ENCODE measurements at regions not wholly inside any gene's neighbourhood (a gene's known extent, or its start where the extent isn't known, plus 50 kb on each side); places are given as distances from the start of the nearest gene placed in this dataset.

DNA sequence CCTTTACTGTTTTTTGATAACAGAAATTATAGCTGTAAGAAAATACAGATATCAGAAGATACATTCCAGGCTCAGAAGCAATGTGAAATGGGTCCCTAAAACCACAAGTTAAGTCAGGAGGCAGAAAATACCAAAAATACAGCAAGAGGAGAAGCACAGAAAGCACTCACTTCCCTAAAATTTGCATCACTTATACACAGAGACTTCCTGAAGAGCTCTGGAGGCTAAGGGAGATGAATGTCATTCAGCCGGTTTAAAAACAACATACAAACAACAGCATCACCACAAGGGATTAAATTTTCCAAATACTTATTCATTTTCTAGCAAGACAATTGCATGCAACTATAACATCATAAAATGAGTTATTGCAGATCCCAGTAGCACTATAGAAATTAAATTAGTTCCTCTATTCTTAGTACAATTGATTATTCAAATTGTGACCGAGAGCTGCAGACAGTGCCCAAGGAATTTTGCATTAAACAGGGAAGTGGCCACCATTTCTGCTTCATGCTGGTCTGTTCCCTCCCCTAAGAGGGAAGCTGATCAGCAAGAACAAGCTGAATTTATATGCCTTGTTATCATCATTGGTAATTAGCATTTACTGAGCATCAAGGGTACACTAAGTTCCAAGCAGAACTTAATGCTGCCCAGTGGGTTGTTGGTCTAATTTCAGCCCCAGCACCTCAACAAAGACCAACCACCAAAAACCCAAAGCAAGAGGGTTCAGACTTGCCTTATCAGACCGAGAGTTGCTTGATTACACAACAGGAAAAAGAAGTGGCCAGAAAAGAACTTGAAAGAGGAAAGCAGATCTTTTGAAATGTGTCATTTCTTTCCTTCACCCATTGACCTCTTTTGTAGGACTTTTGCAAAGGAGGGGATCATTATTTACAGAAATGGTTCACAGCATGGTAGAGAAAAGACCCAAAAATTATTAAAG, 140.7 kb downstream of the KCTD12 start:
- DNase-seq: no peak

DNA sequence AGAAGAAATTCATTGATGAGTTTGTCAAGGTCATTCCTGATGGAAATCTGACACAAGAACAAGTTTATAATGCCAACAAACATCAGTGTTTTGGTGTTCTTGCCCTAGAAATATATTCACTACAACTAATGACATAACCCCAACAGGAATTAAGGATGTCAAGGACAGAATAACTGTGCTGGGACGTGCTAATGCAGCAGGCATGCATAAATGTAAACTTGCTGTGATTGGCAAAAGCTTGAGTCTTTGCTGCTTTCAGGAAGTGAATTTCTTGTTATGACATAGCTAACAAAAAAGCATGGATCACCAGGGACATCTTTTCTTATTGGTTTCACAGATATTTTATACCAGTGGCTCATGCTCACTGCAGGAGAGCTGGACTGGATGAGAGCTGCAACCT, 144.6 kb downstream of the KCTD12 start:
- no peak for DNase-seq

DNA sequence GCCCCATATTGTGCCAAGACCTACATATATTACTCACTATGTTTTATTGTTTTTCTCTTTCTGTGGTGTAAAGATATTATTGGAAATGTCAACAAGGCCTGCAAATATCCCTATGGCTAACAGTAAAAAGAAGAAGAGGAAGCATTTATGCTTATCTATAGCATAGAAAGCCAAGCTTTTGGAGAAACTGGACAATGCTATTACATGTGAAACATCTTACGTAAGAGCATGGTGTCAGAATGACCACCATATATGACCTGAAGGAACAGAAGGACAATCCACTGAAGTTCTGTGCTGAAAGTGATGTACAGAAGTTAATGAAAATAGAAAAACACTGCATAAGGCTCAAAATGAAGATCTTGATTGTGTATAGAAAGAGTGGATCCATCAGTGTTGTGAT, 145.2 kb downstream of the KCTD12 start:
- DNase-seq: no peak

DNA sequence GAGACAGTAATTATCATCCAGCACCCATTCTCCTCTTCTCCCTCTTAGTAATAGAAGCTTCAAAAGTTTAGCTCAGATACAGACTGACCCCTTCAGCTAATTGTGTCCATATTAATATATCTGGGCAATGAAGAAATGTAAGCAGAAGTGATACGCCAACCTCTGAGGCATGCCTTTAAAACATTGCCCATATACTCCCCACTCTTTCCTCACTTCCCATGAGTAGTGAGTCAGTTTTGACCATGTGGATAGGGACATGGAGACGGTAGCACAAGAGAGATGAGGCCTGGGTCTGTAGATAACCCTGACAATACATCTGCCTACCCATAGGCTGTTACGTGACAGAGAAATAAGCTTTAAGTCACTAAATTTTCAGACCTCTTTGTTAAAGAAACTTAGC, 147.6 kb downstream of the KCTD12 start:
- DNase-seq: no peak

DNA sequence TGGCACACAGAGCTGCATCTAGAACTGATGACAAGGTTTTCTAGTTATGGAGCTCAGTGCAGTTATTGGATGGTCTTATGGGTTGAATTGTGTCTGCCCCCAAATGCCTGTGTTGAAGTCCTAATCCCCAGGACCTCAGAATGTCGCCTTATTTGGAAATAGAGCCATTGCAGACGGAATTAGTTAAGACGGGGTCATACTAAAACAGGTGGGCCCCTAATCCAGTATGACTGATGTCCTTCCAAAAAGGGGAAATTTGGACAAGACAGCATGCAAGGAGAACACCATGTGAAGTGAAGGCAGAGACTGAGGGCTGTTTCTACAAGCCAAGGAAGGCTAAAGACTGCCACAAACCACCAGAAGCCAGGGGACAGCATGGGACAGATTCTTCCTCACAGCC, 148.7 kb downstream of the KCTD12 start:
- no peak for DNase-seq

DNA sequence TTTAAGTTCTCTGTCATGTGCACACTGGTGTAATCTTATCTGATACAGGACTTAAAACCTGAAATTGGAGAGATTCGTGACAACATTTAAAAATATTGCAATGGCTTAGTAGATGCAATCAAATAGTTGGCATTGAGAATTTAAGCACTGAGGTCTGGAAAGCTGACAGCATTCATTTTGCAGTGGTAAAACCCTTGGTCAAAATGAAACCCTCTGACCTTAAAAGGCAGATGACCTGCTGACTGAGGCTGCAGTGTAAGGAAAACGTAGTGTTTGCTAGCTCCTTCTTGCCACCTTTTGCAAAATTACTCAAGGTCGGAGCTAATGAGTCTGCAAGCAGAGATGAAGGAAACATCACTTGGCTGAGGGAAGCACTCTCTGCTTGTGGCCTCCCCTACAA, 150.6 kb downstream of the KCTD12 start:
- DNase-seq: no peak

DNA sequence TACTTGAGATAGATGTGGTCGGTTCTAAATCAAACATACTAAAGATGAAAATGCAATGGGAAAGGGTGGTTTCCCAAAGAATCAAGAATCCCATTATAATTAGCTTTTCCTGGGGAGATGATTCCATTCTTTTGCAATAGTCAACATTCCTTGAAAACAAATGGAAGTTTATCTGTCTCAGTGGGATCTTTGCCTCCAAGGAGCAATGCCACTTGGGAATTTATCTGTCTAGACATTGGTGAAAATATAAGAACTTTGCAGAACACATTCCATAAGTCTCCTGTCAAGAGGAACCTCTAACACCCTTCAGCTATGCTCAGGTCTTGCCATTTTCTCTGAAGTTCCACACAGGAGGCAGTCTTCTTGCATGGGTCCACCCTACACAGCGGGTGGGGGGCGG, 152.5 kb downstream of the KCTD12 start:
- no peak for DNase-seq

DNA sequence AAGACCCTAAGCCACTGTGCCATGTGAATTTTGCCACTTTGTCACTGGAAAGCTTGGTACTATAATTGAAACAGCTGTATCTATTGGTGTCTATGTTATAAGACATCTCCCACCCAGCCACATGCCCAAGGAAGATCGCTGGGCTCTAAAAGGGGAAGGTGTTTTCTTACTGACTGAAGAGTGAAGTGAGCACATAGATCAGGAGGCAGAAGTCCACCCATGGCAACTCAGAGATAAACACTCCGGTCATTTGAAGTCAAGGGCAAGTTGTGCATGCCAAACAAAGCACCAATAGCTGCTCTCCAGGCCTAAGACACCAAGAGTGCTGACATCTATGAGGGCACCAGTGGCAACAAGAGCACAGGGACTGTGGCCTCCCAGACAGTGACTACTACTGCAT, 153.8 kb downstream of the KCTD12 start:
- DNase-seq: no peak

DNA sequence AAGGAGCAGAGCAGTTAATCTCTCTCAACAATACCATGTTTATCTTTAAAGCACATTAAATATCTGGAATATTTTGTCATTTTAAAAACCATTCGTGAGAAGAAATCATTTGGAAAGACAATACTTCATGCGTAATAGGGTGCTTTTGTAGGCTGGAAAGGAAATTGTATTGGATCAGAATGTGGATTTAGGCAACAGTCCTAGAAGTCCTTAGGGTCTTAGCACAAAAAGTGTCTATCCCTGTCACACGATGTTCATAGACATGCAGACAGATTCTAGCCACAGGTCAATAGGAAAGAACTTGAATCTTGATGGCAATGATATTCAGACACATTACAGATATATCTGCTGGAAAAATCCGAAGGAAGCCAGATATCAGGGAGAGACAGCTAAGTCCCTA, 156.0 kb downstream of the KCTD12 start:
- DNase-seq: no peak

DNA sequence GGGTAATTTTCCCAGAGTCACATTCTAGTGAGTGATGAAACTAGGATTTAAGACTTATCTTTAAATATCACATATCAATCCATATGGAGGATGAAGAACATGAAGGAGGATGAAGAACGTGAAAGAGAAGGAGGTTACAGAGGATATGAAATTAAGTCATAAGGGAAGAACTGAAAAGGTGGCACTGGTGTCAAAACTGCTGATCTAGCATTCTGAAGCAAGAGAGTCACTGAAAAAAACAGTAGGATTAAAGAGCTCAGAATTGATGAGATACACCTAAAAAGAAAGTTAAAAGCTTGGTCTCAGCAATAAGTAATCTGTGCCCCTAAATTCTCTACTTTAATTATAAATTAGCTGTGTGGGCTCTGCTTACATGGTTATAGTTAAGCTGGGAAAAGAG, 156.5 kb downstream of the KCTD12 start:
- DNase-seq: no peak

DNA sequence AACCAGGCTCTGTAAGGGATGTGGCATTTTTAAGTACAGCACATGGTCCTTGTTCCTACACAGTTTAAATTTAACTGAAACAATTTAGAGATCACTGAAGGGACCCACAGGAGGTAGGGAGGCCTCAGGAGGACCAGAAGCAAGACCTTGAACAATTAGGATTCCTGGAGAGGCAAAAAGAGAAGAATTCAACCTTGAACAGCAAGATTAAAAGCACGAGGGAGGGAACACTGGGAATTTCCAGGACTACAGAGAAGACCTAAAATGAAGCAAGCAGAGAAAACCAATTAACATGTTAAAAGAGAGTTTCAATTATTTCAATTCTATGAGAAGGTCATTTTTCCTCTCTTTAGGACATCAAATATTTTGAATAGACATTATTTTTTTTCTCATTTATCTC, 160.3 kb downstream of the KCTD12 start:
- DNase-seq: no peak

DNA sequence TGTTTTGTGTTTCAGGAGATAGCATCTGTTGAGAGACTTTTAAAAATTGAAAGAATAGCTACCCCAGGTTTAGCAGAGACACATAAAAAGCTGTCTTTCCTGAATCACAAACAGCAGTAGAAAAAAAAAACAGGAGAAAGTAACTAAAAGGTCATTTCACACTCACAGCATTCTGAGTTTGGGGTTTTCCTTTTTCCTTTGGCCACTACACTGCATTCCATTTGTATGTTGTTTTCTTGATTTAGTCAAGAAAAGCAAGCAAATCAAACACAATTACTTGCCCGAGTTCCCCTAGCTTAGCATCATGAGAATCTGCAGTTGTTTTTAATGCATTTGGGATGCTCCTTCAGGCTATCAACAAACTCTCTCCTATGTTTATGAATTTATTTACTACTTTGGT, 161.0 kb downstream of the KCTD12 start:
- DNase-seq: no peak

DNA sequence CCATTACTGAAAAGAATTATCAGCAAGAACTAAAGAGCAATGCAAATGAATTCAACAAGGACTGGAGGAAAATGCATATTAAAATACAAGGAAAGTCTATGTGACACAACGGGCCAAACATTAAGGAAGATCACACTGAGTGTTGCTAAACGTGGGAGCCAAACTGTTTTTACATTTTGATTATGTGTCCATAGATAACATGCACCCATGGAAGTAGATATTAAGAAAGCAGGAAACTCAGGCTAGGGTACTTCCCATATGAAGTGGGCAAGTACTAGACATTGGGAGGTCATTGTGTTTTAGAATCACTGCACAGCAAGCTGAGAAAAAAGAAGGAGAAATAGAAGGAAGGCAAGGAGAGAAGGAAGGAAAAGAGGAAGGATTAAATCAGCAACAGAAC, 161.8 kb downstream of the KCTD12 start:
- no peak for DNase-seq

DNA sequence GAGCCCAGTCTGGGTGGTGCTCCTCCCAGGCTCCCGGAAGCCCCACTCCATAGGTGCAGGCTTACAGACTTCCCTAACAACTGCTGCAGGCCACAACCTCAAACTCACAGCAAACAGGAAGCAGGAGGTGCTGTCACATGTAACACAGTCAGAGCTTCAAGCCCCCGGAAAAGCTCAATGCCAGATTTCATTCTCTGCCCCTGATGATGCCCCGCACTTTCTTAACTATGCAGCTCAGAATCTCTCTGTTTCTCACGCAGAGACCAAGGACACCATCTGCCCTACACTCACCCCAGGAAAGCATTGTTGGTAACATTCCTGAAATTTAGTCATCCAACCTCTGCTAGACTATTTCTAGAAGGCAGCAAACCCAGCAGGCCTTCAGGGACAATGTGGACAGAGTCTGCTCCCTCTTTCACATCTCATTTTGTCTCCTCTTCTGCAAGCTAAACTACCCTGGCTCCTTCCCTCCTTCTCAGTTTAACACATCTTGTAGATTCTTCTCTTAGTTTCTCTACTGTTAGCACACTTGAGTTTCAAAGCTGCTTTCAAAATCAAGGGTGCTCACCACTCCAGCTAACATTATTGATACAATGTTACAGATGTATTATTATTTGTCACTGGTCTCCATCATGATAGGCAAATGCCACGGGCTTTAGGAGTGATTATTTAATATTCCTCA, 162.5 kb downstream of the KCTD12 start:
- DNase-seq: no peak

DNA sequence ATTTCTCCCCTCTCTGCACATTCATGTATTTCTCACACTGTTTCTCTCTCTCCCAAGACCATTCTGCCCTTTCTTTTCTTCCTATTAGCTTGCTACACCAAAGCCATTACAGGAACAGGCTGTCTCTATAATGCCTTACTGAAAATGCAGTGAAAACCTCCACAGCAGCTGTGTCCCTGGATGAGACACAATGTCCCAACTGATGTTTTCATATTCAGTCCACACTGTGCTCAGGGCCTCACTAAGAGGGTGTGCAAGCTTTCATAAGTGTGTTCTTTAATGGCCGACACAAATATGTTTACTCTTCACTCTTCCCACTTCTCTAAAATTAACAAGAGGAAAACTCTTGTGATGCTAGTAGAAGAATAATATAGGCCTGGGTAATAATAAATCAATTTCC, 163.4 kb downstream of the KCTD12 start:
- DNase-seq: no peak

DNA sequence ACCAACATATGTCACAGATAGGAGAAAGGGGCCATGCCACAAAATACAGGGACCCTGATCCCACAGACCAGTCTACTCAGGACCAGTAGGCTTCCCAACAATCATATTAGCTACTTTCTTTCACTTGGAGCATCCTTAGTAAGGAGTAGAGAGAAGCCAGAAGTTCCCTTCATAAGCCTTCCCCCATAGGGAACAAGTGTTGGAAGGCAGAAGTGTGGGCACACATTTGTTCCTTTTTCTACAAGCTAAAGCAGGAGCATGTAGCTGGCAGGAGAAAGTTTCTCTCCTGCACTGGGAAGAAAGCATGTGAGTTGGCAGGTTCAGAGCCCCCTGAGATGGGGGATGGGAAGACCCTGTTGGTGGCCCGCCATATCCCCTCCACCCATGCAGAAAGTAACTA, 165.4 kb downstream of the KCTD12 start:
- DNase-seq: no peak

DNA sequence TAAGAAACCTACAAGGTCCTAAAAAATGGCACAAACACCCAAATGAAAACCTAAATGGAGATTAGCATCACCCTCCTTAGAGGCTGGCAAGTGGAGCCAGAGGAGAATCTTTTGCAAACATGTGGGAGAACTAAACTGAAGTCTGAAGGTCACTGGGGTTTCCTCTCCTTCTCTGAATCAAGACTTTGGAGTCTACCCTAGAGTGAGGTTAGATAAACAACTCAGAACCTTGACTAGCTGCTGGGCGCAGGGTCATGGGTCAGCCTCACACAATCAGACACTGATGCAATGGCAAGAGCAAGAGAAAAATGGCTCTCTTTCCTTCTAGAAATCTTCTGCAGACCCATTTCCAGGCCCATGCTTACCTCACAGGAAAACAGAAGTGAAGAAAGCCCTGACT, 165.8 kb downstream of the KCTD12 start:
- DNase-seq: no peak

DNA sequence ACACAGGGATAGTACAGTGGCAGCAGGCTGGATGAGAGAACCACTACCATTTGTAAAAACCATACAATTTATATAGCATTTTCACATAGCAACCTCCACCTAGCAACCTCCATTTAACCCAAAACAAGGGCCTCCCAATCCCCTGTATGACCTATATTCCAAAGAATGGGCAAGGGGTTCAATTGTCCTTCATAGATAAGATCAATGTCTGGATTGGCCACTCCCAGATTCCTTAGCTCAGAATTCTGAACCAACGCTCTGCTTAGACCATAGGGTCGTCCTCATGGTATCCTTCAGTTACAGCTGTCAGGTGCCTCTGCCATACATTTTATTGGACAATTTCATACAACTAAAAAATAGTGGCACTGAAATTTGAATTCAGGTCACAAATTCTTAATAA, 166.2 kb downstream of the KCTD12 start:
- no peak for DNase-seq

DNA sequence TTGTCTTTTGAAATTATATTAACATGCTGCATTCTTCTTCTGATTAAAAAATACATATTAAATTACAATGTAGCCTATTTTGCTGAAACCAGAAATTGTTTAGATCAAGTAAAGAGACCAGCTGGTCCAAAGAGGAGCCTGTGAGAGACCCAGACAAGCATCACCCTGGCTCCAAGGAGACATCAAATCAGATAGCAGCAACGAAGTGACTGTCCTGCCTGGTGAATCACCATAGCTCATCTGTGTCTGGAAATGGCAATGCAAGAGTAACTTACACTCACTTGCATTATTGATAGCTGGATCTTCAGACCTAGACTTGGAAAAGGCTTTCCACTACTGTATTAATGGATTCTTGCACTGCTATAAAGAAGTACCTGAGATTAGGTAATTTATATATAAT, 169.1 kb downstream of the KCTD12 start:
- DNase-seq: no peak

DNA sequence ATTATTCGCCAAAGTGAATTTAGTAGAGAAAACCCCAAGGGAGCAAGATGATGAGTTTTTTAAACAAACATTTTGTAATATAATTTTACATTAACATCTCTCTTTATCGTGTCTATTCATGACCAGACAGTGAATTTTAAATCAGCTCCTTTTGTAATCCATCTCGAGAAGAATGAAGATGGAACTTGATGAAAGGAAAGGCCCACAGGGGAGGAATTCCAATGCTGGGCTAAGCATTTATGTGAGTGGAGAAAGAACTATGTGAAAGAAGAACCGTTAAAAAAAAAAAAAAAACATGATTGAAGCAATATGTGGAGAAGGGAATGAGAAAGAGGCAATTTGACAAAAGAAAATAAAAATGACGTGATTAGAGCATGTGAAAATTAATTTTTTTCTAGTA, 170.6 kb downstream of the KCTD12 start:
- DNase-seq: no peak

DNA sequence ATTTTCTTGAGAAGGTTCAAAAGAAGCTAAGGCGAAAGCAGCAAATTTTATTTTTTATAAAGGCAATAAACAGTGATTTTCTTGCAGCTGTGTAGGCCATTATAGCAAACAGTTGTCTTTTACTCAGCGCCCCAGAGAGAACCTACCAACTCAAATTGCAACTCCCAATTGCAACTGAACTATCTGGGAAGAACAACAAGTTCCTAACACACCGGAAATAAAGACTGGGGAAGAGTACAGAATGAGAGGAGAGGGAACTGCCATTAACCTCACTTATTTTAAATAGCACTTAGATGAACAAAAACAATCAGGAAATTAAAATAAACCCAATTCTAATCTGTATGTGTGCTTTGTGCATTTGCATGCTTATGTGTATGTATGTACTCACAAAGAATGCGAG, 171.1 kb downstream of the KCTD12 start:
- DNase-seq: no peak

DNA sequence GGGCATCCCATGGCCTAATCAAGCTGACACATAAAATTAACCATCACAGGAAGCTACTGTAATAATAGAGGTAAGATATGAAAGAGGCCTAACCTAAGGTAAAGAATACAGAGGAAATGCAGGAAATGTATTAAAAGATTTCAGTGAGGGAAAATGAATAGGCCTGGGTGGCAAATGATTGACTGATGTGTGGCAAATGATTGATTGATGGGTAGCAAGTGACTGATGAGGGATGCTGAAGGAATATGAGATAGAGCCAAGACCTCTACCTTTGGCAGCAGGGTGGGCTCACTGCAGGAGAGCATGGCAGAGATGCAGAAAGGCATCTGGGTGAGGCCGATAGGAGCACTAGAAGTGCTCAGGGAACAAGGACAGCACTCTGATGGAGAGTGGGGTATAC, 172.9 kb downstream of the KCTD12 start:
- no peak for DNase-seq

DNA sequence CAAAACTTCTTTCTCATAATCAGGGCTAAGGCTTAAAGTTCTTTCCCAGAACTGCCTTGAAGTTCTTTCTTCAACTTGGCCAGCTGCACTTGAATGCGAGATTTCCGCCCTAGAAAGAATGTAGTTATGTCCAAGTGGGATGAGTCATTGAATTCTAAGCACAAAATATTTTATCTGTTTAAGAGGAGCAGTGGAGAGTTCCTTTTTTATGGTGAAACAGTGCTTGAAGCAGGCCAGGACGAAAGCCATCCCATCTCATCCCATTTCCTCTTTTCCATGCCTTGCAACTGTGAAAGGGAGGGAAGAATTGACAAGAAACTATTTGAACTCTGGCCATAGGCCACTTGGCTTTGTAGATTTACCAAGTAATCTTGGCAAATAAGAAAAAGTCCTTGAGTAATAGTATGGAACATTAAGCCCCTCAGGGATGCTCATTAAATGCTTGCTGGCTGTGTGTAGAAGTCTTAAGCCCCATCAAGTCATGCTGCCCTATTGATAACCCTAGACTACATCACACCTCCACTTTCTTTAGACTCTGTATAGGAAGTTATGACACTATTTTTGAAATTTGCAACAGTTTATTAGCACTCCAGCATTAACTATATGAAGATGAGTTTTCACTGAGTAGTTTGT, 174.5 kb downstream of the KCTD12 start:
- DNase-seq: no peak

DNA sequence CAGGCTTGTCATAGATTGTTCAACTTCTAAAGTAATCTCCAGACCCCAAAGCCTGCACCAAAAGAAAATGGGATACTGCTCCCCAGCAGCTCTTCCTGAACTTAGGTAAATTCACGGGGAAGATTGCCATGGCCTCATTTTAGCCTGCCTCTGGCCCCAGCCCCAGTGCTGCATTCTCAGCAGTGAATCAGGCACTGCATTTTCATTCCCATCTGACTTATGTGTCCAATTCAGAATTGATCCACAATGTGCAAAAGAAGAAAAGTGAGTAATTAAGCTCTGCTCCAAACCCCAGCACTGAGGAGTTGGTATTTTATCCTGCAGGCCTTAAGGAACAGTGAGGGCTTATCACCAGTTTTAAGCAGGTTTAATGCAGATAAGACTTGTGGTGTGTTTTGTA, 176.4 kb downstream of the KCTD12 start:
- no peak for DNase-seq

All from DMS79 treated with DMSO at 0.1 percent for 48 hours (cell line).